Kidney capillary endothelial cell (primary cell): ENCODE measurements at regions not wholly inside any gene's neighbourhood (a gene's known extent, or its start where the extent isn't known, plus 50 kb on each side); places are given as distances from the start of the nearest gene placed in this dataset.

Experiments used
- DNase-seq: peaks from one replicate; pipeline ENCODE4 v3.0.0-alpha.2; 2018; ENCODE audit warnings: low spot score

DNA sequence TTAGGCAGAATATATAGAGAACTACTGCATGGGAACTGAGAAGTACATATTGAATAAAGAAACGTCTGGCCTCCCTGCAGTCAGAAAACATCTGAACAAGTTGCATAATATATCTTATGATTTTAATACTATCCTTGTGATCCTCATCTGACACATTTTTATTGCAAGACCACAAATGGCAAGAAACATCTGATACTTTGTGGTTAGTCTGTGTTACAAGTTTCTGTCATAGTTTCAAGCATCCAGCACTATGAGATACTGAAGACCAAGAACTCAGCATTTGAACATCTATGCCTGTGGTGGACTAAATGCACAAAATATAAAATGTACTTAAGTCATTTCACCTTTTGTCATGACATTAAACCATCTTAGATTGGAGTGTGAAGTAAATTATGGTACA, 1175.8 kb upstream of the MIR17HG start:
- DNase-seq: no peak

- DNase-seq: no peak
These were observed 1170.0 kb upstream of the MIR17HG start for GRCh38 chr13:90177512-90177911.

DNA sequence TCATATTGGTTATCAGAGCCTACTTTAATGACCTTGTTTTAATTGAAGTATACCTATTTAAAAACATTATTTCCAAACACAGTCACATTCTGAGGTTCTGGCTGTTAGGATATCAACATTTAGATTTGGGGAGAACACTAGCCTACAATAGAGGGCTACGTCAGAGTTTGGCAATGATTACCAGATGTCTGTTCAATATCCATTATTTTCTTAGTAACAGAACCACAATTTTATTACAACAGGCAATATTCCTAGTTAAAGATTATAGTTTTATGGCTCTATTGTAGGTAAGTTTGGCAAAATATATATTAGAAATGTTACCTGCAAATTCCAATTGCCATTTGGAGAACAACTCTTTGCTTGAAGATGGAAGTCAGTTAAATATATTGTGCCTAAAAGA, 1163.1 kb upstream of the MIR17HG start:
- no peak for DNase-seq

DNA sequence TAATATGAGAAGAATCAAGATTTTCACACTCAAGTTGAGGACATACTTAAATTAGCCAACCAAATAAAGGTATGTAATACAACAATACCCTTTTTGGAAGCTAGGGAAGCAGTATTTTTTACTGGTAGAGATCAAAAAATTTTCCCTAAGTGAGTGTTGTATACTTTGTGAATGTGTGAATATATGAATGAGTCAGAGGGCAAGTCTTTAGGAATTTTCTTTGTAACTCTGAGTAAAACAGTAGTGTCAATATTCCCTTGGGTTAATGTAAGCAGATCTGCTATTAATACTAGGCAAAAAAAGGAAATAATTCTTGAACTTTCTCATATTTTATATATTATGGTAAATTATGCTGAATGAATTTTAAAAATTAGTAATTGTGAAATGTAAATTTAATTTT, 1161.8 kb upstream of the MIR17HG start:
- DNase-seq: no peak

DNA sequence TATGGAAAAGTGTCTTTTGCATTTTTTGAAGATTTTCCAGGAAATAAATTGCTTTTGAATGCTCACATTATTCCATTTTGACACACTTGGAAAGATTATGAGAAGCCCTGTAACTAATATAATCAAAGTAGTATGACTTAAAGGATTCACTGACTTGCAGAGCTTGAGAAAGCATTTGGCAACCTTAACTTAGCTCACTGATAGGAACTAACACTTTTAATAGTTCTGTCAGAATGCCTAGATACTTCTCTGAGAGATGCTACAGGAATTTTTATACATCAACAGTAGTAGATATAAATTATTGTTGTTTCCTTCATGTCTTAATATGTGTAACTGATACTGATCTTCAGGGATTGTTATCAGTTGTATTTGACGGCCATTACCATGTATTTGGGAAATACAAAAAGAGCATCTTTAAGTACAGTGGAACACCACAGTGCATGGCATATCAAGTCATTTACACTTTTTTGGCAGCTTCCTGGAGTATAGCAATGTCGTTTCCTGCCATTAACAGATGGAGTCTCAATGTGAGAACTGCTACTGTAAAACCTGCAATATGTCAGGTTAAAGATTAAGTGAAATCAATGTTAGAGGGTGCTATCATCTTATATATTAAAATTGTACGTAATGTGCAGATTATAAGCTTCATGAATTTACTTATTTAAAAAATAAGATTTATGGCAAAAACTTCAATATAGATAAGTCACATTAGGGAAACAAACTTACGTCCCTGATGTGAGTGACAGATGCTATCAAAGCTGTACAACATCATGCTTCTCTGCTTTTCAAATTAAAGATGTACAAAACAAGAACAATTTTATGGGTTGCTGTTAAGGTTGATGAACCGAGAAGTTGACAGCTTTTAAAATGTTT, 1159.8 kb upstream of the MIR17HG start:
- no peak for DNase-seq

GRCh38 chr13:90188351-90188636, 1159.2 kb upstream of the MIR17HG start:
- no peak for DNase-seq

DNA sequence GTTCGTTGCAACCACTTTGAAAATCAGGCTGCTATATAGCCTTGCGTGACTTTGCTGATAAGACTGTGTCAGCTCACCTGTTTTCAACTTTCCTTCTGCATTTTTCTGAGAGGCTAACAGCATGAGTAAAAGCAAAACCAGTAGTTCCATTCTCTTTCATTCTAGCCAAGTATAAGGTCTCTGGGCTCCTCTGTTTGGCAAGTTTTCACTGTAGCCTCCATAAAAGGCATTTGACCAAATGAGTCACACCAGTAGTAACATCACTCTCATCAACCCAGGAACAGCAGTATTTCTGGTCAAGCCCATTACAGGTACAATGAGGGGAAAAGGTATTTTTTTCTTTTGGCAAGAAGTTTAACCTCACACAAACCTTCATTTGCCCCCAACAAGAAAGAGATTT, 1149.8 kb upstream of the MIR17HG start:
- no peak for DNase-seq

- DNase-seq: no peak
These were observed 1146.3 kb upstream of the MIR17HG start for GRCh38 chr13:90201202-90201601.

- no peak for DNase-seq
These were observed 1145.6 kb upstream of the MIR17HG start for GRCh38 chr13:90201676-90202460.

DNA sequence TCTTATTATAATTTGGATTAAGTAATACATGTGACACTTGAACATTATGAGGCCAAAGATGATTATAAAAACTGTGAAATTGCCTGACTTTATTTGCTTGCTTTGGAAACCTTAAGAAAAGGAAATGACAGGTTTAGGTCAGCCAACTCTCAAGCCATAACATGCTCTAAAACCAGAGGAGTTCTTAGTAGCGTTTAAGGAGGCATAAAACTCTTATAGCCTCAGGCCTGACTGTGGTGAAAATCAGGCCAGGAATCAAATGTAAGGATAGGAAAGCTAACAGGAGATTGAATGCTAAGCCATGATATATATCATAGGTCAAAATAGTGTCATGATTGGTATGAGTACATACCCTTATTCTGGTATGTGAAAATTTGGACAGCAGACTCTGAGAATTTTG, 1142.4 kb upstream of the MIR17HG start:
- no peak for DNase-seq

- no peak for DNase-seq
These were observed 1141.6 kb upstream of the MIR17HG start for GRCh38 chr13:90205911-90206310.

GRCh38 chr13:90217275-90217674, 1130.2 kb upstream of the MIR17HG start:
- no peak for DNase-seq

- no peak for DNase-seq
These were observed 1124.7 kb upstream of the MIR17HG start for GRCh38 chr13:90222758-90223157.

DNA sequence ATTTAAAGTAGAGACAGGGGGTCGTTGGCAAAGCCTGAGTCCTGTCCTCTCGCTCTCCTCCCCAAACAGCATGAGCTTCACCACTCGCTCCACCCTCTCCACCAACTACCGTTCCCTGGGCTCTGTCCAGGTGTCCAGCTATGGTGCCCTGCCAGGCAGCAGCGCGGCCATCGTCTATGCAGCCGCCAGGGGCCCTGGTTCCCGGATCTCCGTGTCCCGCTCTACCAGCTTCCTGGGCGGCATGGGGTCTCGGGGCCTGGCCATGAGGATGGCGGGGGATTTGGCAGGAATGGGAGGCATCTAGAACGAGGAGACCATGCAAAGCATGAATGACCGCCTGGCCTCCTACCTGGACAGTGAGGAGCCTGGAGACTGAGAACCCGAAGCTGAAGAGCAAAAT, 1117.2 kb upstream of the MIR17HG start:
- no peak for DNase-seq

GRCh38 chr13:90232291-90232690, 1115.2 kb upstream of the MIR17HG start:
- no peak for DNase-seq

- DNase-seq: no peak
These were observed 1113.4 kb upstream of the MIR17HG start for GRCh38 chr13:90233933-90234672.

DNA sequence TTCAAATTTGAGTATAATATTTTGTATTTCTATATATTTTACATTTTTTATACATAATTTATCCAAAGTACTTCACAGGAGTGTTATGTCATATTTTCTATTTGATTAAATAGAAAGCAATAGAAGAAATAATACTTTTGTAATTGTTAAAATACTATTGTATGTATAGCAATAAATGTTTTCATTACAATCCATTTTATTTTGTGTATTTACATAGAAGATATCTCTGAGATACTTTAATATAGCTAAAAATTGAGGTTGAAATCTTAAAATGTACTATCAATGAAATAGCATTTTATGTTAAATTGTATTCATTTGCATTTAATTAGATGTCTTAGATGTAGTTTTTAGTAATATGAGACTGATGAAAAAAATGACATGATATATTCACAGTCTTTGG, 1109.6 kb upstream of the MIR17HG start:
- DNase-seq: no peak

- no peak for DNase-seq
These were observed 1109.1 kb upstream of the MIR17HG start for GRCh38 chr13:90238413-90238812.

DNA sequence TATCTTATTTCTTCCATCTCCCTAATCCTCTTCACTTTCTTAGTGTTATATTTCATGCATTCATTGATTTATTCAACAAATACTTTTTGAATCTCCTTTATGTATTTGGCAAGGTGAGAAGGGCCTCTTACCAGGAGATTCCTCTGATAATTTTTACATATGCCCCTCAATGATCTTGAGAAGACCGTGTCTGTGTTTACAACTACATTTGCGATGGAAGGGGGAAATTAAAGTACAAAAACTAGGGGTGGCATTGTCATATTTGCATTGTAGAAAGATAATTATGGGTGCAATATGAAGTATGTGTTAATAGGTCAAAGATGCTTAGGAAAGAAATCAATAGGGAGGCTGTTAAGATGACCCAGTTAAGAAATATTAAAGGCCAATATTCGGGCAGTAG, 1108.4 kb upstream of the MIR17HG start:
- DNase-seq: no peak

DNA sequence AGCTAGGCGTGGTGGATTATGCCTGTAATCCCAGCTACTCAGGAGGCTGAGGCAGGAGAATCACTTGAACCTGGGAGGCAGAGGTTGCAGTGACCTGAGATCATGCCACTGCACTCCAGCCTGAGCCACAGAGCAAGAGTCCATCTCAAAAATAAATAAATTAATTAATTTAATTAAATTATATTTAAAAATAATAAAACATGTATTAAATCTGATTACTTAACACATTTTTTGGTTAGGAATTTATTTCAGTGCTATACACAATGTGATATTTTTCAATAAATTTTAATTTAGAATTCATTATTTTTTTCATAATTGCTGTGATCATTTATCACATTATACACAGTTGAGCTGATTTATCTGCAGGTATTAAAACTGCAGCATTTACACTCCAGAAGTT, 1101.5 kb upstream of the MIR17HG start:
- no peak for DNase-seq

GRCh38 chr13:90246687-90247345, 1100.7 kb upstream of the MIR17HG start:
- DNase-seq: no peak

DNA sequence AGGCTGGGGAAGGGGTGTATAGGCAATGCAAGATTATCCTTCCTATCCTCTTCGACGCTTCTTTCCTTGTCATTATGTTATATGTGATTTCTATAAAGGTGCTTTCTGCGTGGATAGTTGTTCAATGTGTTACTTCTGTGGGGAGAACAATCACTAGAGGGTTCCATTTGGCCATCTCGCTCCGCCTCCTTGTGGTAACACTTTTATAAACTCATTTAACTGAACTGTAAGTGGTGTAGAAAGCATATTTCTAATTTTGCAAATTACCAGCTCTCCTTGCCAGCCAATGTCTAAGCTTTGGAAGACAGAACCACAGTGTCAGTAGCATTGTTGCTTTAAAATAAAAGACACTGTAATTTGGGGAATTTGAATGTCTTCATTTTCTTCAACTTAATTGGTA, 1093.7 kb upstream of the MIR17HG start:
- no peak for DNase-seq
